ENCODE measurements at regions not wholly inside any gene's neighbourhood (a gene's known extent, or its start where the extent isn't known, plus 50 kb on each side); places are given as distances from the start of the nearest gene placed in this dataset.

- Histone ChIP-seq H3K4me1 (ENCODE audit: insufficient read depth, low read length, poor library complexity, severe bottlenecking) (peaks cover 10% of the 10 kb centered on the region), H3K27ac (ENCODE audit: low read depth, low read length, poor library complexity, severe bottlenecking) (peak overlapping the region; percentile 31), H3K36me3 (ENCODE audit: insufficient read depth, low read length, poor library complexity, severe bottlenecking) (no peaks in the 10 kb centered on the region), H3K9me3 (ENCODE audit: low read depth, low read length, poor library complexity, severe bottlenecking) (no peaks in the 10 kb centered on the region), H3K4me3 (ENCODE audit: low read depth, low read length, poor library complexity, severe bottlenecking) (peak overlapping the region; percentile 31), H3K27me3 (replicated peaks; ENCODE audit: insufficient read depth, low read depth, low read length, poor library complexity) (no peaks in the 10 kb centered on the region)
- TF ChIP-seq EZH2 (IDR thresholded peaks at IDR 0.05; ENCODE audit: borderline replicate concordance, low read depth, low read length, poor library complexity, severe bottlenecking) (no peak), CTCF (conservative IDR thresholded peaks at IDR 0.05; ENCODE audit: low read depth, low read length) (peak; percentile 84)
- no TSS peak for BruUV-seq (replicated peaks)
- peak; percentile 86 for DNase-seq (ENCODE audit: low spot score)
- ChIA-PET CTCF (interaction anchor here (0.6 to 1.6 kb wide), 9 partner anchors 8 to 278 kb away, joined by 3 to 12 read pairs (median 4); no protein-coding TSS in a partner anchor), POLR2A (ENCODE audit: low non-redundant PET) (interaction anchor here (0.7 to 1.3 kb wide), 4 partner anchors 61 to 101 kb away, joined by 3 to 6 read pairs (median 4); partner anchors contain the start of gene NFE2L3)
- intact Hi-C loops (cut with micrococcal nuclease; ENCODE audit: unreplicated experiment): loop anchor here (1.0 to 10.0 kb wide), 3 partner anchors 88 to 194 kb away; no protein-coding TSS in a partner anchor
These were observed 61.0 kb upstream of the NFE2L3 start for GRCh38 chr7:26090927-26091519.

- BruUV-seq (replicated peaks): no TSS peak
- Histone ChIP-seq H3K36me3 (ENCODE audit: insufficient read depth, low read length, poor library complexity, severe bottlenecking) (no peaks in the 10 kb centered on the region), H3K4me1 (ENCODE audit: insufficient read depth, low read length, poor library complexity, severe bottlenecking) (peaks cover 10% of the 10 kb centered on the region), H3K27ac (ENCODE audit: low read depth, low read length, poor library complexity, severe bottlenecking) (no peak overlapping the region), H3K9me3 (ENCODE audit: low read depth, low read length, poor library complexity, severe bottlenecking) (no peaks in the 10 kb centered on the region), H3K4me3 (ENCODE audit: low read depth, low read length, poor library complexity, severe bottlenecking) (no peak overlapping the region), H3K27me3 (replicated peaks; ENCODE audit: insufficient read depth, low read depth, low read length, poor library complexity) (no peaks in the 10 kb centered on the region)
- ChIA-PET POLR2A (ENCODE audit: low non-redundant PET) (no interaction called here), CTCF (no interaction called here)
- TF ChIP-seq CTCF (conservative IDR thresholded peaks at IDR 0.05; ENCODE audit: low read depth, low read length): 0 out of 2 replicates have a peak, but pooled peaks have one; percentile 15
- TF ChIP-seq EZH2 (IDR thresholded peaks at IDR 0.05; ENCODE audit: borderline replicate concordance, low read depth, low read length, poor library complexity, severe bottlenecking): no peak
- peak; percentile 44 for DNase-seq (ENCODE audit: low spot score)
- intact Hi-C loops (cut with micrococcal nuclease; ENCODE audit: unreplicated experiment): loop anchor here (1.0 to 10.0 kb wide), 4 partner anchors 87 to 273 kb away; no protein-coding TSS in a partner anchor
These were observed 60.1 kb upstream of the NFE2L3 start for GRCh38 chr7:26091933-26092332.

- H3K4me1 ChIP-seq (ENCODE audit: insufficient read depth, low read length, poor library complexity, severe bottlenecking): peaks cover 10% of the 10 kb centered on the region
- H3K27ac ChIP-seq (ENCODE audit: low read depth, low read length, poor library complexity, severe bottlenecking): no peak overlapping the region
- ChIA-PET POLR2A (ENCODE audit: low non-redundant PET) (no interaction called here), CTCF (interaction anchor here (0.6 to 0.7 kb wide), 2 partner anchors 111 to 277 kb away, joined by 3 read pairs; no protein-coding TSS in a partner anchor)
- BruUV-seq (replicated peaks): no TSS peak
- H3K27me3 ChIP-seq (replicated peaks; ENCODE audit: insufficient read depth, low read depth, low read length, poor library complexity): no peaks in the 10 kb centered on the region
- DNase-seq (ENCODE audit: low spot score): no peak
- no peak overlapping the region for H3K4me3 ChIP-seq (ENCODE audit: low read depth, low read length, poor library complexity, severe bottlenecking)
- no peak for TF ChIP-seq EZH2 (IDR thresholded peaks at IDR 0.05; ENCODE audit: borderline replicate concordance, low read depth, low read length, poor library complexity, severe bottlenecking)
- TF ChIP-seq CTCF (conservative IDR thresholded peaks at IDR 0.05; ENCODE audit: low read depth, low read length): no peak
- no peaks in the 10 kb centered on the region for H3K9me3 ChIP-seq (ENCODE audit: low read depth, low read length, poor library complexity, severe bottlenecking)
- no peaks in the 10 kb centered on the region for H3K36me3 ChIP-seq (ENCODE audit: insufficient read depth, low read length, poor library complexity, severe bottlenecking)
- intact Hi-C loops (cut with micrococcal nuclease; ENCODE audit: unreplicated experiment): loop anchor here (2.0 to 10.0 kb wide), 2 partner anchors 192 to 272 kb away; no protein-coding TSS in a partner anchor
These were observed 59.0 kb upstream of the NFE2L3 start for GRCh38 chr7:26093023-26093422.
